CD14-positive monocyte (primary cell): ENCODE measurements at regions not wholly inside any gene's neighbourhood (a gene's known extent, or its start where the extent isn't known, plus 50 kb on each side); places are given as distances from the start of the nearest gene placed in this dataset.

Experiments used
- DNase-seq, 3 donors: peaks; one replicate each; pipeline ENCODE4 v3.0.0-alpha.2; 2011 to 2022
- H2AFZ ChIP-seq: 2 replicates; pipeline ENCODE4 v1.6.0; 2012; ENCODE audit warnings: mild to moderate bottlenecking, low read depth, low read length, inconsistent platforms; ENCODE audit not compliant: insufficient read depth, poor library complexity, severe bottlenecking
- H3K27ac ChIP-seq, 2 donors: 1 replicate in 1 of 2; 2 replicates in 1 of 2; pipeline ENCODE4 v1.5.1; 2012 to 2013; ENCODE audit warnings: low read length in 2 of 2, control low read depth in 1 of 2, inconsistent platforms in 1 of 2, low read depth in 1 of 2, mild to moderate bottlenecking in 1 of 2
- H3K27me3 ChIP-seq, 2 donors: one replicate each; pipeline versions ENCODE4 v1.6.0 to v1.6.1; 2011 to 2013; ENCODE audit warnings: low read length in 2 of 2; ENCODE audit not compliant: control insufficient read depth in 2 of 2, insufficient read depth in 2 of 2
- H3K36me3 ChIP-seq, 2 donors: replicated peaks in 1 of 2; 1 replicate in 1 of 2; 2 replicates in 1 of 2; pipeline versions ENCODE4 v1.5.1 to v1.6.1; 2012 to 2013; ENCODE audit warnings: low read length in 2 of 2, control low read depth in 1 of 2, inconsistent platforms in 1 of 2, mild to moderate bottlenecking in 1 of 2; ENCODE audit not compliant: insufficient read depth in 2 of 2, control insufficient read depth in 1 of 2
- H3K4me1 ChIP-seq, 2 donors: 1 replicate in 1 of 2; 2 replicates in 1 of 2; pipeline versions ENCODE4 v1.5.1 to v1.6.1; 2012 to 2013; ENCODE audit warnings: low read length in 2 of 2, control low read depth in 1 of 2, inconsistent platforms in 1 of 2, mild to moderate bottlenecking in 1 of 2, moderate library complexity in 1 of 2; ENCODE audit not compliant: insufficient read depth in 2 of 2, control insufficient read depth in 1 of 2
- H3K4me2 ChIP-seq: replicated peaks from 2 replicates; pipeline ENCODE3; 2012; ENCODE audit warnings: low read length, moderate library complexity, mild to moderate bottlenecking; ENCODE audit not compliant: poor library complexity, severe bottlenecking; ENCODE audit errors: extremely low read depth
- H3K4me3 ChIP-seq, 3 experiments: fragments of 200-600 bp in 1 of 3; sonication (generic) in 1 of 3; replicated peaks in 1 of 3; 1 replicate in 2 of 3; 2 replicates in 1 of 3; pipeline ENCODE4 v1.5.1; 2011 to 2013; ENCODE audit warnings: low read length in 3 of 3, mild to moderate bottlenecking in 3 of 3, control low read depth in 2 of 3, low read depth in 2 of 3, inconsistent platforms in 1 of 3, moderate library complexity in 1 of 3
- H3K79me2 ChIP-seq: 2 replicates; pipeline ENCODE4 v1.6.0; 2012; ENCODE audit warnings: mild to moderate bottlenecking, control low read depth, inconsistent platforms, low read length, moderate library complexity; ENCODE audit not compliant: insufficient read depth
- H3K9ac ChIP-seq: 2 replicates; pipeline ENCODE4 v1.6.0; 2017; ENCODE audit warnings: low read length, mild to moderate bottlenecking; ENCODE audit not compliant: insufficient read depth, poor library complexity, severe bottlenecking
- H3K9me3 ChIP-seq, 2 donors: replicated peaks in 1 of 2; 1 replicate in 1 of 2; 2 replicates in 1 of 2; pipeline versions ENCODE4 v1.5.1 to v1.6.1; 2012 to 2013; ENCODE audit warnings: low read length in 2 of 2, control low read depth in 1 of 2; ENCODE audit not compliant: control insufficient read depth in 1 of 2, insufficient read depth in 1 of 2
- H4K20me1 ChIP-seq: 2 replicates; pipeline ENCODE4 v1.6.0; 2012; ENCODE audit warnings: mild to moderate bottlenecking, low read length, control low read depth, moderate library complexity; ENCODE audit not compliant: insufficient read depth
- H3K27ac Mint-ChIP-seq, 7 donors: one replicate each; pipeline ENCODE4 v1.8.0; 2020; ENCODE audit warnings: mild to moderate bottlenecking in 7 of 7, mixed read lengths in 7 of 7, moderate library complexity in 6 of 7, inconsistent platforms in 2 of 7
- H3K27me3 Mint-ChIP-seq, 3 donors: one replicate each; pipeline ENCODE4 v1.8.0; 2021 to 2022; ENCODE audit warnings: low read depth in 3 of 3, mild to moderate bottlenecking in 3 of 3, mixed read lengths in 3 of 3, moderate library complexity in 3 of 3, inconsistent platforms in 1 of 3
- H3K36me3 Mint-ChIP-seq, 2 donors: one replicate each; pipeline ENCODE4 v1.8.0; 2020; ENCODE audit warnings: mixed read lengths in 2 of 2, inconsistent platforms in 1 of 2, mild to moderate bottlenecking in 1 of 2
- H3K4me1 Mint-ChIP-seq: one replicate; pipeline ENCODE4 v1.8.0; 2020; ENCODE audit warnings: mild to moderate bottlenecking, mixed read lengths
- H3K4me3 Mint-ChIP-seq, 2 donors: one replicate each; pipeline ENCODE4 v1.8.0; 2020; ENCODE audit warnings: mild to moderate bottlenecking in 2 of 2, mixed read lengths in 2 of 2, moderate library complexity in 1 of 2
- H3K9me3 Mint-ChIP-seq, 7 donors: one replicate each; pipeline ENCODE4 v1.8.0; 2020 to 2022; ENCODE audit warnings: mixed read lengths in 7 of 7, mild to moderate bottlenecking in 6 of 7, moderate library complexity in 6 of 7, inconsistent platforms in 2 of 7
- CTCF ChIP-seq: fragments of 200-600 bp; IDR thresholded peaks from one replicate; pipeline ENCODE4 v1.8.0; 2022; ENCODE audit warnings: antibody characterized with exemption, mild to moderate bottlenecking
- WGBS: methylation state at CpG from one replicate; pipeline ENCODE4 v1.1.5; 2013; ENCODE audit warnings: missing lambda C conversion rate; ENCODE audit not compliant: insufficient coverage; 5-methylcytosine and 5-hydroxymethylcytosine counted together
- intact Hi-C, 2 donors: fragments of 100-400 bp; cut with micrococcal nuclease; formaldehyde crosslinking; loops; one replicate each; pipeline versions ENCODE4 v1.15.0 to v1.15.1; 2023

- H3K27ac ChIP-seq = no peak overlapping the region
- H3K4me1 Mint-ChIP-seq = no peaks in the 10 kb centered on the region
- H3K9me3 ChIP-seq = peaks cover 0 to 3% of the 10 kb centered on the region in 2 donors
- no peak for DNase-seq
- TF ChIP-seq CTCF = no peak
- H3K4me3 Mint-ChIP-seq = no peak overlapping the region
- intact Hi-C loops = no loop called here
- H3K4me2 ChIP-seq = no peak overlapping the region
- H3K36me3 ChIP-seq = no peaks in the 10 kb centered on the region
- H3K4me1 ChIP-seq = no peaks in the 10 kb centered on the region
- H3K27ac Mint-ChIP-seq = no peak overlapping the region
- H4K20me1 ChIP-seq = no peaks in the 10 kb centered on the region
- H3K27me3 Mint-ChIP-seq = no peaks in the 10 kb centered on the region
- H3K9me3 Mint-ChIP-seq = peaks cover 0 to 10% (median 4%) of the 10 kb centered on the region in 7 donors
- H3K79me2 ChIP-seq = no peaks in the 10 kb centered on the region
- no peak overlapping the region for H2AFZ ChIP-seq
- no peaks in the 10 kb centered on the region for H3K27me3 ChIP-seq
- H3K36me3 Mint-ChIP-seq = no peaks in the 10 kb centered on the region
- H3K4me3 ChIP-seq = no peak overlapping the region
- no peak overlapping the region for H3K9ac ChIP-seq
These were observed 449.2 kb upstream of the AADAT start for GRCh38 chr4:170538821-170539473.

- Histone ChIP-seq H2AFZ (no peak overlapping the region), H3K27me3 (no peaks in the 10 kb centered on the region), H3K9me3 (no peaks in the 10 kb centered on the region), H3K27ac (no peak overlapping the region), H3K9ac (no peak overlapping the region), H3K4me3 (no peak overlapping the region), H3K36me3 (no peaks in the 10 kb centered on the region), H3K4me2 (no peak overlapping the region), H3K4me1 (no peaks in the 10 kb centered on the region), H4K20me1 (no peaks in the 10 kb centered on the region), H3K79me2 (no peaks in the 10 kb centered on the region)
- WGBS = 100% methylated on average over 1 of the region's 5 CpGs
- H3K4me1 Mint-ChIP-seq = no peaks in the 10 kb centered on the region
- H3K36me3 Mint-ChIP-seq = no peaks in the 10 kb centered on the region
- H3K27me3 Mint-ChIP-seq = no peaks in the 10 kb centered on the region
- intact Hi-C loops = no loop called here
- H3K27ac Mint-ChIP-seq = no peak overlapping the region
- DNase-seq = no peak
- no peak for TF ChIP-seq CTCF
- H3K9me3 Mint-ChIP-seq = peaks cover 0 to 3% (median 0%) of the 10 kb centered on the region in 7 donors
- H3K4me3 Mint-ChIP-seq = no peak overlapping the region
These were observed 440.3 kb upstream of the AADAT start for GRCh38 chr4:170529748-170530722.
